GM18505 (cell line): ENCODE measurements at regions not wholly inside any gene's neighbourhood (a gene's known extent, or its start where the extent isn't known, plus 50 kb on each side); places are given as distances from the start of the nearest gene placed in this dataset.
A peak's percentile ranks its signal among the peaks of the same experiment; 100 is the strongest.

Experiments used
- ATAC-seq: cut with Tn5 transposase; IDR thresholded peaks from one replicate; pipeline ENCODE4 v1.9.1; 2021; ENCODE audit not compliant: unreplicated experiment
- POLR2A ChIP-seq: IDR thresholded peaks from 4 replicates; pipeline ENCODE4 v1.6.1; 2011; ENCODE audit warnings: borderline replicate concordance; ENCODE audit not compliant: insufficient read depth, insufficient read length; ENCODE audit errors: extremely low read depth

DNA sequence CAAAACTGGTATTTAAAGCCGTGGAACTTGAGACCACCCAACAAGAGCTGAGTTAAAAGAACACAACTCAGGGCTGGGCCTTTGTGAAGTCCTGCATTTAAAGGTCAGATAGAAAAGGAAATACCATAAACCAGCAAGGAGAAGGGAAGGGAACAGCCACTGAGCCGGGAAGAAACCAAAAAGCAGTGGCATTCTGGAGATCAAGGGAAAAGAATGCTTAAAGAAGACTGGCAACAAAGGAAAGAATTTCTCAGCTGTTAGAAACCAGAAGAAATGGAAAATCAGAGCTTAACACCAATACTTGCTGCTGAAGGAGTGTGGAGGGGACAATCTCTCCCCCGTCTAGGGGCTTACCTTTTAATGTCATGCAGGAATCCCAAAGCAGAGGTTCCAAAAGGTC is 247.4 kb upstream of the CHRNA7 start:
- no peak for ATAC-seq
- TF ChIP-seq POLR2A: no peak

DNA sequence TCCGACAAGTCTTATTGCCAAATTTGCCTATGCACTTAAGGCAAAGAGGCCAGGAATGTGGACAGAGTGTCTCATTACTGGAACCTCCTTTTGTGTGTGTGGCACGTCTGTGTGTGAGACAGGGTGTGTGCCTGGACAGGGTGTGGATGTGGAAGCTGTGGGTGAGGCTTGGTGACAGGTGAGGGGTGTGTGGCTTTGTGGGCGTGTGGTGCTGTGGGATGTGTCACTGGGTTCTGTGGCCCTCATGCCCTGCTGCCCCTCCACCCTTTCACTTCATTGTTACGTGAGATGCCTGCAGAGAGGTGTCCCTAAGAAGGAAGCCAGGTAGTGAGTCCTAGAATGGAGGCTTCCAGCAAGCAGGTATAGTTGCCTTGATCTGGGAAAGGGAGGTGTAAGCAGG is 244.0 kb upstream of the CHRNA7 start:
- no peak for TF ChIP-seq POLR2A
- no peak for ATAC-seq

DNA sequence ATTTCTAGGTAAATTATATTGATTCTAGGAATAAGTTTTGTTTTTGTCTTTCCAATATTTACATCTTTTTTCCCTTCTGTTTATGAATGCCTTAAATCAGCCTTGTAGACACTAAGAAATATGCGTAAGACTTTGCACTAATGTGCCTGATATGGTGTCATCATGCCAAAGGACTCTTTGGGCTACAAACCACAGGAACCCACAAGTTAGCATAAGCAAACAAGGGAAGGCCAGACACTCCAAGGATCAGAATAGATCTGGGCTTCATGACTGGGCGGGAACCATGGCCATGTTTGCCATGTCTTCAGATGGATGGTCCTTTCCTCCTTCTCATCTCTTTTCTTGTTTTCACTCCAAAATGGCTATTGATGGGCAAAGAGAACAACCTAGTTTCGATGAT is 242.2 kb upstream of the CHRNA7 start:
- ATAC-seq: no peak
- no peak for TF ChIP-seq POLR2A

DNA sequence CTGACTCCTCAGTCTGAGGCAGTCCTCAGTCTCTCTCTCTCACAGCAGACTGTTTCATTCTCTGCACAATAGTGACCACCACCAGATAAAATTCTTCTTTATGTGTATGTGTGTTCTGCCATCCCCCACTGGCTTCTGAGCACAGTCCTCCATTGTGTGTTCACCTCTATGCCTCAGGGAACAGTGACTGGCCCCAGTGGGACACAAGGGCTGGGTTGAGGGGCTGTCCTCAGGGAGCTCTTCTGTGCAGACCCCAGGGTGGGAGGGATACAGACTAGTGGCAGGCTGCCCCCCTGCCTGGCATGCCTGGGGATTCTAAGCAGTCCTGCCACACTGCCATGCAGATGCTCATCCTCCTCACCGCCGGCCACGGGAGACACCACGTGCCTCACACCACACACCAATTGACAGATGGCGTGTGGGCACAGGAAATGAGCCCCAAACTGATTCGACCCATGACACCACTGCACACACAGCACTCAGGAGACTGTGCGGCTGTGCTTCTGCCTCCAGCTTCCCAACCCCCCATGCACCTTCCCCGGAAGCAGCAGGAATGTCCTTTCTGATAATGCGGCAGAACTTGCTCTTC is 237.6 kb upstream of the CHRNA7 start:
- ATAC-seq: no peak
- TF ChIP-seq POLR2A: no peak

DNA sequence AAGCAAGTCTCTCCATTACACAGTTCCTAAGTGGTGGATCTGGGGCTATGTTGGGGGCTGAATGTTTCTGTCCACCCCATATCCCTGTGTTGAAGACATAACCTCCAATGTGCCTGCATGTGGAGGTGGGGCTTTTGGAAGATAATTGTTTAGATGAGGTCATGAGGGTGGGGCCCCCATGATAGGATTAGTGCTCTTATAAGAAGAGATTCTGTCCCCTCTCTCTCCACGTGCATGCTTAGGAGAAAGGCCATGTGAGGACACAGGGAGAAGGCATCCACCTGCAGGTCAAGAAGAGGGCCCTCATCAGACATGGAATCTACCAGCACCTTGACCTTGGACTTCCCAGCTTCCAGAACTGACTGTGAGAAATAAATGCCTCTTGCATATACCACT is 231.0 kb upstream of the CHRNA7 start:
- TF ChIP-seq POLR2A: no peak
- ATAC-seq: no peak

DNA sequence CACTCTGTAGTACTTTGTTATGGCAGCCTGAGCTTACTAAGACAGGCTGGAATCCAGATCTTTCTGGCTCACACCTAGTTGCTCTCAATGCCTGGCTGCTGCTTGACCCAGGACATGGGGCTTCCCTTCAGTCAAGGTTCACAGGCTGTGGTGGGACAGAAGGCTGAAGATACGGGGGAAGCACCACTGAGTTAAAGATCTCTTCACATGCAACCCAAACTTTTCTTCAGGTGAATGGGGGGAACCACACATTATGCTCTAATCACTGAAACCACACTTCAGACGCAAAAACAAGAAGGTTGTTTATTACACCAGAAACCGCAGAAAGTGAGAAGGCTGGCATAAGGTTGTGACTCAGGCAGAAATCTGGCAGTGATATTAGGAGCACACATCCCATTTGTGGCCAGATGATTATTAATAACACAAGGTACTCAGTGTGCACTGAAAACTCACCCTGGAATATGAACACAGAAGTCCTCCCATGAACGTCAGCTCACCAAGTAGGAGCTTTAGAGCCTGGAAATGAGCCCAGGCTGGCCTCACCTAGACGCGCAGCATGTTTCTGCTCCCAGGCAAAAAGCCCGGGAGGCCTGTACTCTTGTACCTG is 230.5 kb upstream of the CHRNA7 start:
- peak; percentile 83 for ATAC-seq
- TF ChIP-seq POLR2A: no peak

DNA sequence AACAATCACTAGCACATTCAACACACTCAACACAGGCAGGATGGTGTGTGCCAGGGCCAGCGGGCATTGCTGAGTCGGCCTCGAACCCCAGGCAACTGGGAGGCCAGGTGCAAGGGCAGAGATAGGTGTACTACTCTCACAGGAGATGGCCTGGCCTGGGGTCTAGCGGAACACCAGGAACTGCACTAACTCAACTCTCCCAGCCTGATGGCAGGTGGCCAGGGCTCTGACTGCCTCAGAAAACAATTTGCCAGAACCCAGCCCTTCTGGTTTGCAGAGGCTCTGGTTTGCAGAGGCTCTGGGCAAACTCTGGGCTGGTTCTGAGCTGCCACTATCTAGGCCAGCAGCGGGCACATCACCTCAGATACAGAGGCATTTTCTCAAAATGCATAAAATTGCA is 229.2 kb upstream of the CHRNA7 start:
- no peak for ATAC-seq
- no peak for TF ChIP-seq POLR2A

DNA sequence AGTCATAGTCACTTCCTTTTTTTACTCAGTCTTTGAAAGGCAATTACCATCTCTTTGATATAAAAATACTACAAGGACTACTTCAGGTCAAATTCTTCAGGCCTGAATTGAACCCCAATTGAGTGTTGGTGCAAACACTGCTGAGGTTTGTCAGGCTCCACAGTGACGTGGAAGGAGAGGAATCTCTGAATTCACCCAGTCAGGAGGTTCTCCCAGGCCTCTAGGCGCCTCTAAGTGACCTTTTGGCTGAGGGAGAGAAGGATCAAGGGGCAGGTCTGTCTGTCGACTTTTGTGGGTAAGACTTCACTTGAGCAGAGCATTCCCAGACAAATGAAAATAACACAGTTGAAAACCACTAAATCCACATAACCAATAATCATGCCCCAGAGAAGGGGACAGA is 227.6 kb upstream of the CHRNA7 start:
- ATAC-seq: no peak
- TF ChIP-seq POLR2A: no peak

DNA sequence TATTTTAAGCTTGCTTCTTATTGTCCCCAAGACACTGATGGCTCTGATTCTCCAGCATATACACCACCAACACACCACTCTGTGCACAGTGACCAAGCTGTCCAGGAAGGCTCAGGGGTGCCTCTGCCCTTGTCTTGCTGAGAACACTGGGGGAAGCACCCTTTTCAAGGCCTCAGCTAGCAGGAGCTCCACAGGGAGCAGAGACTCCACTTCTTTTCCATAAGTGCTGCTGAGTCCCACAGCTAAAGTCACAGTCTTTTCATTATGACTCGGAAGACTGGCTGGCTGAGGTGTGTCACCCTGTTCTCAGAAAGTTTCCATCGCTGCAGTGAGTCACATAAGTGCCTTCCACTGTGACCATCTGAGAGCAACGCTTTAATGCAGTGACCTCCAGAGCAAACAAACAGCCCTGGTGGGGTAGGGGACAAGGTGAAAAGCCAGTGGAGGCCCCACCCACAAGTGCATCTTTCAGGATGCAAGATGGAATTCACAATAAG is 226.9 kb upstream of the CHRNA7 start:
- no peak for ATAC-seq
- no peak for TF ChIP-seq POLR2A

DNA sequence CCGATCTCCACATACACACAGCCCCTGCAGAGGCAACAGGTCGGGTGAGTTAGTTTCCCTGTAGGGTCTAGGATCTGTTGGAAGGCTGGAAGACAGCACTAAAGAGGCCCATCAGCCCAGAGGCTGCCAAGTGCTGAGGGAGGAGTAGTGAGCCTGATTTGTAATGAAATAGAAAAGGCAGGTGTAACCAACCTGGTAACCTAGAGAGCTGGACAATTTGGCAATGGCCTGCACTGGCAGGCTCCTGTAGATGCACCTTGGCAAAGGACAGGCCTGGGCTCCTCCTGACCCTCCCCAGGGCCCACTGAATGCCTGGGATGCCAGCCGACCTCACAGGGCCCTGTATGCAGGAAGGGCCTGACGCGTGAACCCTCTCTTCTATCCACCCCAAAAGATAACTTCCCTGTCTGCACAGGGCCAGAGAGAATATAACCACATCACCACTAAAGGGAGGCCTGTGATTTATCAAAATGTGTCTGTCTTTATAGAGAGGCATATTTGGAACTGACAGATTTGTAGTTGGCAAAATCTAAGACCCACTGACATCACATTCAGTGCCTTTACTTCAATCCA is 225.1 kb upstream of the CHRNA7 start:
- ATAC-seq: no peak
- no peak for TF ChIP-seq POLR2A

DNA sequence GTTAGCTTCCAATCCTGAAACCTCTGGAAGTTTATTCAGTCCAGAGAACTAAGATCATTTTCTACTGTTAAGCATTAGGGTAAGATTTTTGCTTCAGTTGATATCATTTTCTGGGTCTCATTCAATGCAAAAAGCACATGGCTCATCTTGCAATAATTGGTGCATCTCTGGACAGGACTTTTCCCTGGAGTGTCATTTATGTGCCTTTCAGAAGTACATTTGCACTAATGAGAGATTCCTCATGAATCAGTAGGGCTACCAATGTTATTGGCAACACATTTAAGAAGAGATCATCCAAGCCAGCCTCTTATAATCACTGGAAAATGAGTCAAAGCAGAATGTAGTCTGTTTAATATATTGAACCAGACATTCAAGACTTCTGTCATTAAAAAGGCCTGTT is 224.2 kb upstream of the CHRNA7 start:
- TF ChIP-seq POLR2A: no peak
- ATAC-seq: no peak

DNA sequence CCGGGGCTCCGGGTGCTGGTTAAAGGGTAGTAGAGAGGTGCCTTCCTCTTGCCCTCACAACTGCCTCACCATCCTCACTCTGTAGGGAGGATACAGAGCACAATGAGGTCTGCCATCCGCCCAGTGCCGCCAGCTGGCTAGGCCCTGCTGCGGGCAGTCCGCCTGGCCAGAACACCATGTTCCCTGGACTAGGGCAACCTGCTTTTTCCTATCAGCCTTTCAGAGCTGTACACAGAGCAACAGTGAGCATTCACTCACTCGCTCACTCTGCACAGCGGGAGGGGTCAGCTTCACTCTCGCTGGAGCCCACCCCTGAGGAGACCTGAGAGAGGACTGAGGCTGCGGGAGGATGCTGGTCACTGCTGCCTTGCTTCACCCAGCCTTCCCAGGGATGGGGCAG is 218.7 kb upstream of the CHRNA7 start:
- TF ChIP-seq POLR2A: no peak
- no peak for ATAC-seq

DNA sequence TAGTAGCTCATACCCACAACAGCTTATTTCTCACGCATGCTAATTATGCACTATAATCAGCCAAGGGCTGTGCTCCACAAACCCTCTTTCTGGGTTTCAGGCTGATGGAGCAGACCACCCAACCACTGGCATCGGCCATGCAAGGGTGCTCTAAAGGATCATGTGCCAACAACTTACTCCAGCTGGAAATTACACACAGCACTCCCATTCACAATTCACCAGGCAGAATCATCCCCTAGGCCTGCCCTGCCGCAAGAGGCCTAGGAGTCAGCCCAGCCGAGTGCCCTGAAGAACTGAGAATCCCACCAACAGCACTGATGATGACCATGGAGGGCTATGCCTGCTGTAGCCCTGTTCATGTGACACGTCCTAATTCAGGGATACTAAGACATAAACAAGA is 216.2 kb upstream of the CHRNA7 start:
- ATAC-seq: no peak
- TF ChIP-seq POLR2A: no peak

DNA sequence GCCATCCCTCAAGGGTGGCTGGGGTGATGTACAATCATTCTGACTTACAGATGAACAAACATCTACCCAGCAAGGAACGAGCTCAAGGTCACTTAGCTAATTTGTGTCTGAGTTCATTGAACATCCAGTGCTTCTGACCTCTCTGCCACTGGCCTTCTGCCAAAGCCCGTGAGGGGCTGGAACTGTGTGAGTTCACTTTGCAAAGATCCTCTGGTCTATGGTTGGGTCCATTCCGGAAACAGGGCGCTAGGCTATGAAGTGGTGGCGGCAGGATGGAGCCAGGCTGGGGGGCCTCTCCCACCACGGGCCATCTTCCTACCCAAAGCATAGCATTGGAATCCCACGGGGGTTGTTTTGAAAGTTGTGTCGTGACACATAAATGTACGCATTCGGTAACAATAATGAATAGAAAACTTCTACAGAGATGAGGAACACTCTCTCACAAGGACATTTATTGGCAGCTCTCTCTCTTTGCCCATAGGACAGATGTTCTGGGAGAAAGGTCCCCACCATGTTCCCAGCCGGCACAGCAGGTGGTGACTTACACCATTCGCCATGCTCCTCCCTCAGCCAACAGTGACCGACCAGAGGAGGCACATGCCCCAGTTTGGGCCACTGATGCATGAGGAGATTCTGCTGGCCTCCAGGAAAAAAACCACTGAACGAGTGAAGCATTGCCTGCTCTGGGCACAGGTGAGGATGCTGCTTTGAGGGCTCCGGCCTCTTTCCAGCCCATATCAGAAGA is 214.7 kb upstream of the CHRNA7 start:
- no peak for ATAC-seq
- no peak for TF ChIP-seq POLR2A
